ENCODE measurements at regions not wholly inside any gene's neighbourhood (a gene's known extent, or its start where the extent isn't known, plus 50 kb on each side); places are given as distances from the start of the nearest gene placed in this dataset.

DNA sequence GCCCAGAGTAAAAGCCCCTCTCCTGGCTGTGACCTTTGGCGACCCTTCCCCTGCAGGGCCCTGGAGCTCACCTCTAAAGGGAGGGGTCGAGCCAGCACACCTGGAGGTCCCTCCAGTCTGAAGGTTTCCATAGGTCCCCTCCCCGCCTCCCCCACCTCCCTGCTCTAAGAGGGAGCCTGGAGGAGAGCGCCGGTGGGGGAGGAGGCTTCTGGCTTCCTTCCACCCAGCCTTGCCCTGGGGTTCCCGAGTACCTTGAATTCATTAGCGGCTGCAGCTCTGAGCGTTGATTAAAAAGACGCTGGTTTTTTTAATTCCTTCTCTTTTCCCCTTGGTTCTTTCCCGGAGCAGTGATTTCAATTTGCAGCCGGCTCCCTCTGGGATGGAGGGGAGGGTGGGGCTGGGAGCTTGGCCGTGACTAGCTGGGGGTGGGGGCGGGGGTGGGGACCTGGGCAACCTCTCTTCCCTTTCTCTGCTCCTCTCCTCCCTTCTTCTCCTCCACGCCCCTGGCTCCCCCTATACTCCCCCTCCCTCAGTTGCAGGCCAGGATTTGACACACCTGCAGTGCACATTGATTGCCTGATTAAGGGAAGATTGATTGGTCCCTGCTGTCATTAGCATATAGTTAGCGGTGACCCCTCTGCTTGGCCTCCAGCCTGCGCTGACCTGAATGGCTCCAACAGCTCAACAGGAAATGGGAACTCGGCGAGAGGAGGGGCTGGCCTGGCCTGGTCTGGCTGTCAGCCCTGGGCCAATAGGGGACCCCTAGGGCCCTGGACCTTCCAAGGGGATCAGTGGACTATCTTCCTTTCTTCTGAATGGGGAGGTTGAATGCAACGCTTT, 67.5 kb upstream of the RAPGEF1 start:
- TF ChIP-seq CTCF (IDR thresholded peaks at IDR 0.05; ENCODE audit: low read depth, low read length, missing input control) (no peak), RAD21 (IDR thresholded peaks at IDR 0.05) (no peak), REST (IDR thresholded peaks at IDR 0.05) (no peak)

Data from liver (tissue), 3 donors.